Natural killer cell (primary cell): ENCODE measurements at regions not wholly inside any gene's neighbourhood (a gene's known extent, or its start where the extent isn't known, plus 50 kb on each side); places are given as distances from the start of the nearest gene placed in this dataset.

Source experiments
- ATAC-seq, 3 donors: fragments of 150-1000 bp in 2 of 3; fragments of 200-7000 bp in 1 of 3; cut with Tn5 transposase; 1 replicate in 1 of 3; 2 replicates in 2 of 3; pipeline ENCODE4 v1.10.0; 2021; ENCODE audit warnings: mild to moderate bottlenecking in 2 of 3, moderate library complexity in 2 of 3
- DNase-seq, 2 donors: peaks; one replicate each; pipeline versions ENCODE4 v3.0.0 to v3.0.0-alpha.2; 2013 to 2021; ENCODE audit warnings: mixed read lengths in 1 of 2
- H3K27ac ChIP-seq: one replicate; pipeline ENCODE4 v1.5.1; 2013; ENCODE audit warnings: mild to moderate bottlenecking, low read length
- H3K27me3 ChIP-seq: one replicate; pipeline ENCODE4 v1.6.1; 2013; ENCODE audit warnings: low read length; ENCODE audit not compliant: control insufficient read depth, insufficient read depth
- H3K36me3 ChIP-seq: one replicate; pipeline ENCODE4 v1.6.1; 2013; ENCODE audit warnings: low read length; ENCODE audit not compliant: control insufficient read depth, insufficient read depth
- H3K4me1 ChIP-seq: one replicate; pipeline ENCODE4 v1.6.1; 2013; ENCODE audit warnings: low read length; ENCODE audit not compliant: control insufficient read depth, insufficient read depth
- H3K4me3 ChIP-seq: one replicate; pipeline ENCODE4 v1.5.1; 2013; ENCODE audit warnings: low read length
- H3K9me3 ChIP-seq: one replicate; pipeline ENCODE4 v1.6.1; 2013; ENCODE audit warnings: low read length; ENCODE audit not compliant: control insufficient read depth, insufficient read depth
- H3K27ac Mint-ChIP-seq, 2 donors: one replicate each; pipeline ENCODE4 v1.8.0; 2022; ENCODE audit warnings: mild to moderate bottlenecking in 2 of 2, mixed read lengths in 2 of 2, moderate library complexity in 1 of 2
- H3K27me3 Mint-ChIP-seq, 2 donors: one replicate each; pipeline ENCODE4 v1.8.0; 2022; ENCODE audit warnings: low read depth in 2 of 2, mixed read lengths in 2 of 2
- H3K36me3 Mint-ChIP-seq: one replicate; pipeline ENCODE4 v1.8.0; 2022; ENCODE audit warnings: mixed read lengths
- H3K4me1 Mint-ChIP-seq, 2 donors: one replicate each; pipeline ENCODE4 v1.8.0; 2022; ENCODE audit warnings: mixed read lengths in 2 of 2
- H3K4me3 Mint-ChIP-seq: one replicate; pipeline ENCODE4 v1.8.0; 2022; ENCODE audit warnings: mild to moderate bottlenecking, moderate library complexity, mixed read lengths
- H3K9me3 Mint-ChIP-seq, 2 donors: one replicate each; pipeline ENCODE4 v1.8.0; 2022; ENCODE audit warnings: mixed read lengths in 2 of 2
- CTCF ChIP-seq: fragments of 200-600 bp; IDR thresholded peaks from one replicate; pipeline ENCODE4 v1.8.0; 2022; ENCODE audit warnings: antibody characterized with exemption
- WGBS: methylation state at CpG from one replicate; pipeline ENCODE4 v1.1.7; 2013; ENCODE audit warnings: missing lambda C conversion rate; ENCODE audit not compliant: insufficient coverage; 5-methylcytosine and 5-hydroxymethylcytosine counted together
- intact Hi-C: fragments of 100-400 bp; cut with micrococcal nuclease; formaldehyde crosslinking; loops from one replicate; pipeline ENCODE4 v1.14.2; 2022

- no peak overlapping the region for H3K27ac Mint-ChIP-seq
- peaks cover 10 to 14% of the 10 kb centered on the region in 2 donors for H3K9me3 Mint-ChIP-seq
- H3K4me3 Mint-ChIP-seq: no peak overlapping the region
- Histone ChIP-seq H3K4me1 (no peaks in the 10 kb centered on the region), H3K9me3 (no peaks in the 10 kb centered on the region), H3K27me3 (no peaks in the 10 kb centered on the region), H3K36me3 (no peaks in the 10 kb centered on the region), H3K27ac (no peak overlapping the region), H3K4me3 (no peak overlapping the region)
- no peak for DNase-seq
- WGBS: 0% methylated on average over 1 of the region's 2 CpGs
- intact Hi-C loops: no loop called here
- no peaks in the 10 kb centered on the region for H3K36me3 Mint-ChIP-seq
- no peaks in the 10 kb centered on the region for H3K4me1 Mint-ChIP-seq
- no peak for ATAC-seq
- H3K27me3 Mint-ChIP-seq: no peaks in the 10 kb centered on the region
- no peak for TF ChIP-seq CTCF
Observed at GRCh38 chr13:64327505-64328194, 2902.5 kb downstream of the PCDH9 start.

- Histone ChIP-seq H3K27ac (no peak overlapping the region), H3K36me3 (no peaks in the 10 kb centered on the region), H3K4me1 (no peaks in the 10 kb centered on the region), H3K4me3 (no peak overlapping the region), H3K9me3 (no peaks in the 10 kb centered on the region), H3K27me3 (no peaks in the 10 kb centered on the region)
- H3K27ac Mint-ChIP-seq: no peak overlapping the region
- H3K9me3 Mint-ChIP-seq: peaks cover 6 to 12% of the 10 kb centered on the region in 2 donors
- ATAC-seq (no peak), DNase-seq (no peak)
- H3K4me1 Mint-ChIP-seq: no peaks in the 10 kb centered on the region
- H3K27me3 Mint-ChIP-seq: no peaks in the 10 kb centered on the region
- WGBS: no CpG with 5 or more reads among the region's 2 CpGs
- TF ChIP-seq CTCF: no peak
- no peak overlapping the region for H3K4me3 Mint-ChIP-seq
- no peaks in the 10 kb centered on the region for H3K36me3 Mint-ChIP-seq
- intact Hi-C loops: no loop called here
Observed at GRCh38 chr13:64314331-64314730, 2898.7 kb upstream of the PCDH20 start.

GRCh38 chr13:64311948-64312347 lies 2896.3 kb upstream of the PCDH20 start:
- Histone ChIP-seq H3K9me3 (peaks cover 4% of the 10 kb centered on the region), H3K27me3 (no peaks in the 10 kb centered on the region), H3K4me1 (no peaks in the 10 kb centered on the region), H3K27ac (no peak overlapping the region), H3K4me3 (no peak overlapping the region), H3K36me3 (no peaks in the 10 kb centered on the region)
- DNase-seq: no peak
- no peak overlapping the region for H3K27ac Mint-ChIP-seq
- H3K36me3 Mint-ChIP-seq: peaks cover 6% of the 10 kb centered on the region
- no peak for ATAC-seq
- intact Hi-C loops: no loop called here
- WGBS: no CpG with 5 or more reads among the region's 3 CpGs
- H3K9me3 Mint-ChIP-seq: peaks cover 8 to 17% of the 10 kb centered on the region in 2 donors
- H3K4me1 Mint-ChIP-seq: no peaks in the 10 kb centered on the region
- TF ChIP-seq CTCF: no peak
- H3K4me3 Mint-ChIP-seq: no peak overlapping the region
- no peaks in the 10 kb centered on the region for H3K27me3 Mint-ChIP-seq

GRCh38 chr13:64311112-64311511 lies 2895.5 kb upstream of the PCDH20 start:
- Mint-ChIP-seq H3K27me3 (no peaks in the 10 kb centered on the region), H3K4me1 (no peaks in the 10 kb centered on the region), H3K27ac (no peak overlapping the region), H3K9me3 (peaks cover 8 to 14% of the 10 kb centered on the region in 2 donors), H3K36me3 (peaks cover 6% of the 10 kb centered on the region), H3K4me3 (no peak overlapping the region)
- Histone ChIP-seq H3K27ac (no peak overlapping the region), H3K4me3 (no peak overlapping the region), H3K4me1 (no peaks in the 10 kb centered on the region), H3K27me3 (no peaks in the 10 kb centered on the region), H3K36me3 (no peaks in the 10 kb centered on the region), H3K9me3 (peaks cover 4% of the 10 kb centered on the region)
- no peak for TF ChIP-seq CTCF
- WGBS: no CpG with 5 or more reads among the region's 1 CpG
- ATAC-seq (no peak), DNase-seq (no peak)
- intact Hi-C loops: no loop called here
